HL-60 (cell line): ENCODE measurements at regions not wholly inside any gene's neighbourhood (a gene's known extent, or its start where the extent isn't known, plus 50 kb on each side); places are given as distances from the start of the nearest gene placed in this dataset.
"Not testable (repeated sequence)": the region's sequence is repeated elsewhere in the genome, so short reads cannot be mapped to it uniquely, and the experiment has no call there.

Experiments
- REST ChIP-seq: IDR thresholded peaks from 2 replicates; pipeline ENCODE4 v1.6.1; 2012; ENCODE audit warnings: low read depth; ENCODE audit not compliant: insufficient replicate concordance
- SPI1 ChIP-seq: IDR thresholded peaks from 2 replicates; pipeline ENCODE4 v1.6.1; 2012; ENCODE audit warnings: low read depth, mild to moderate bottlenecking, borderline replicate concordance
- TF ChIP-seq, protein P1 (sequence below): IDR thresholded peaks from one replicate; pipeline ENCODE4 v1.5.1; 2011; ENCODE audit warnings: low read length, control low read depth, inconsistent platforms; ENCODE audit not compliant: insufficient read depth

GRCh38 chr12:83929792-83930191 lies 982.8 kb downstream of the SLC6A15 start:
- TF ChIP-seq, protein P1, sequence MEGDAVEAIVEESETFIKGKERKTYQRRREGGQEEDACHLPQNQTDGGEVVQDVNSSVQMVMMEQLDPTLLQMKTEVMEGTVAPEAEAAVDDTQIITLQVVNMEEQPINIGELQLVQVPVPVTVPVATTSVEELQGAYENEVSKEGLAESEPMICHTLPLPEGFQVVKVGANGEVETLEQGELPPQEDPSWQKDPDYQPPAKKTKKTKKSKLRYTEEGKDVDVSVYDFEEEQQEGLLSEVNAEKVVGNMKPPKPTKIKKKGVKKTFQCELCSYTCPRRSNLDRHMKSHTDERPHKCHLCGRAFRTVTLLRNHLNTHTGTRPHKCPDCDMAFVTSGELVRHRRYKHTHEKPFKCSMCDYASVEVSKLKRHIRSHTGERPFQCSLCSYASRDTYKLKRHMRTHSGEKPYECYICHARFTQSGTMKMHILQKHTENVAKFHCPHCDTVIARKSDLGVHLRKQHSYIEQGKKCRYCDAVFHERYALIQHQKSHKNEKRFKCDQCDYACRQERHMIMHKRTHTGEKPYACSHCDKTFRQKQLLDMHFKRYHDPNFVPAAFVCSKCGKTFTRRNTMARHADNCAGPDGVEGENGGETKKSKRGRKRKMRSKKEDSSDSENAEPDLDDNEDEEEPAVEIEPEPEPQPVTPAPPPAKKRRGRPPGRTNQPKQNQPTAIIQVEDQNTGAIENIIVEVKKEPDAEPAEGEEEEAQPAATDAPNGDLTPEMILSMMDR, result not testable (repeated sequence)
- TF ChIP-seq REST, SPI1: not testable (repeated sequence)
